GM06990 (cell line): ENCODE measurements at regions not wholly inside any gene's neighbourhood (a gene's known extent, or its start where the extent isn't known, plus 50 kb on each side); places are given as distances from the start of the nearest gene placed in this dataset.

ENCODE experiments used
- DNase-seq: peaks from one replicate; pipeline ENCODE4 v3.0.0-alpha.2; 2011; ENCODE audit not compliant: insufficient read length; ENCODE audit errors: extremely low read depth
- H3K27me3 ChIP-seq: replicated peaks from 2 replicates; pipeline ENCODE4 v1.6.0; 2011; ENCODE audit warnings: low read length; ENCODE audit not compliant: control insufficient read depth, insufficient read depth
- H3K36me3 ChIP-seq: 2 replicates; pipeline ENCODE4 v1.5.1; 2011; ENCODE audit warnings: low read length; ENCODE audit not compliant: control insufficient read depth, insufficient read depth
- H3K4me3 ChIP-seq: replicated peaks from 2 replicates; pipeline ENCODE4 v1.5.1; 2011; ENCODE audit warnings: low read depth, mild to moderate bottlenecking, control low read depth, low read length
- CTCF ChIP-seq: IDR thresholded peaks from 2 replicates; pipeline ENCODE4 v1.5.1; 2011; ENCODE audit warnings: low read length, control low read depth, mild to moderate bottlenecking, inconsistent platforms; ENCODE audit not compliant: insufficient read depth, poor library complexity, severe bottlenecking

GRCh38 chr2:234548695-234549420, 52.0 kb upstream of the ARL4C start:
- H3K27me3 ChIP-seq = no peaks in the 10 kb centered on the region; the same call in 1 of the 2 replicates
- no peaks in the 10 kb centered on the region for H3K36me3 ChIP-seq
- no peak for DNase-seq
- H3K4me3 ChIP-seq = no peak overlapping the region
- TF ChIP-seq CTCF = no peak

- TF ChIP-seq CTCF = no peak
- no peaks in the 10 kb centered on the region for H3K36me3 ChIP-seq
- no peak for DNase-seq
- no peaks in the 10 kb centered on the region; the same call in none of the 2 replicates for H3K27me3 ChIP-seq
- no peak overlapping the region for H3K4me3 ChIP-seq
Observed at GRCh38 chr2:234546770-234547169, 49.9 kb upstream of the ARL4C start.
